ENCODE measurements at regions not wholly inside any gene's neighbourhood (a gene's known extent, or its start where the extent isn't known, plus 50 kb on each side); places are given as distances from the start of the nearest gene placed in this dataset.
A peak's percentile ranks its signal among the peaks of the same experiment; 100 is the strongest.

DNA sequence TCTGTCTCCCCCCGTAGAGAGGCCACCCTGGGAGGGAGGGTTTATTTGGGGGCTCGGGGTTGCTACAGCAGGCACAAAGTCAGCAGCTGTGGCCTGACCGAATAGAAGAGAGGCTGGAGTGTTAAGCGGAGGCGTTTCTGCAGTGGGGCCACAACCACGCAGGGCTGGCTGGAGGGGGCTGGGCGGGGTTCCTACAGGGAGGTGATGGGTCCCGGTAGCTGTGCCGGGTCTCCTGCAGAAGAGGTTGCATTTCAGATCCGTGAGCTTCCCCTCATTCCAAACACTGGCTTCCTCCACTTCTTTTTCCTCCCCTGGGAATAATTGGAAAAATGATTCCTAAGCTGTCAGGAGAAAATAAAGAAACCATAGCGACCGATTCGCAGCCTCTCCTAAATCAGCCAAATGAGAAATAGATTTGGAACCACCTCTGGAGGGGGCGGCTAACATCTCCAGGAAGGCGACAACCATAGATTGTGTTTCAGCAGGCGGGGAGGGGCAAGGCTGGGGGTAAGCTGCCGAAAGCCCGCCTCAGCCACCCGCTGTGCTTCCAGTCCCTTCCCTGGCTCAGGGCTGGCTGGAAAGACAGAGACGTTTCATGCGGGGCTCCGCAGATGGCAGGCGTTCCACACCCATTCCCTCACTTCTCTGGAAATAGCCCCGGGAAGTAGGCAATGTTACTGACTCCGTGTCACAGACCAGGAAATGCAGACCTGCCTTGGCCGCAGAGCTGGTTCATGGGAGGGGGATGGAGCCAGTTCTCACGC, 85.6 kb upstream of the TAF1B start:
- Histone ChIP-seq H3K4me3 (ENCODE audit: low read length in 2 of 2) (peak overlapping the region in 1 of 2 donors; percentile 13), H3K27ac (ENCODE audit: low read depth in 1 of 2, low read length in 1 of 2) (no peak overlapping the region)

DNA sequence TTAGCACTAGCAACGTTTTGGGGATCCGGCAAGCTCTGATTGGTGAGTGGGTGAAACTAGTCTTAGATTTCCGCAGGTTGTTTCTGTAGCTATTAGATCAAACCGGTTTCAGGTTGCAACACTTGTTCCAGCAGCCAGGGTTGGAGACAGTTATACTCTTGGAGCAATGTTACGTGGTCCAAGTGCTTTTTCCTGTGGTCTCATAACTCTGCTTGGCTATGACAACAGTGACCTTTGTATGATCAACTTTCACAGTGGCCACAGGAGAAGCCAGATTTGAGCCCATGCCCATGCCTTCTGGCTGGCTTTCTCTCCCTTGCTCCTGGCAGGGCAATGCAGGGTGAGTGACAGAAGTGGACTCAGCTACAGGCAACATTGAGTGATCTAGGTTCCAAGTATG, 84.5 kb upstream of the TAF1B start:
- 94% methylated on average over 5 of the region's 5 CpGs for whole genome bisulfite sequencing

More for the DNA sequence above, 85.6 kb upstream of the TAF1B start:
- Histone ChIP-seq H3K27me3 (ENCODE audit: control insufficient read depth in 2 of 2, insufficient read depth in 1 of 2, low read length in 1 of 2) (peaks cover 0 to 42% of the 10 kb centered on the region in 2 donors), H3K9me3 (ENCODE audit: control insufficient read depth in 2 of 2, insufficient read depth in 1 of 2, low read length in 1 of 2) (no peaks in the 10 kb centered on the region), H3K4me1 (ENCODE audit: control insufficient read depth in 2 of 2, insufficient read depth in 2 of 2, low read length in 2 of 2) (peaks cover 32 to 69% of the 10 kb centered on the region in 2 donors), H3K36me3 (ENCODE audit: control insufficient read depth in 2 of 2, insufficient read depth in 2 of 2, low read length in 1 of 2) (no peaks in the 10 kb centered on the region)
- WGBS = 27% methylated on average over 27 of the region's 27 CpGs
- no peak for DNase-seq (ENCODE audit: low read depth in 6 of 9, low spot score in 9 of 9)

DNA sequence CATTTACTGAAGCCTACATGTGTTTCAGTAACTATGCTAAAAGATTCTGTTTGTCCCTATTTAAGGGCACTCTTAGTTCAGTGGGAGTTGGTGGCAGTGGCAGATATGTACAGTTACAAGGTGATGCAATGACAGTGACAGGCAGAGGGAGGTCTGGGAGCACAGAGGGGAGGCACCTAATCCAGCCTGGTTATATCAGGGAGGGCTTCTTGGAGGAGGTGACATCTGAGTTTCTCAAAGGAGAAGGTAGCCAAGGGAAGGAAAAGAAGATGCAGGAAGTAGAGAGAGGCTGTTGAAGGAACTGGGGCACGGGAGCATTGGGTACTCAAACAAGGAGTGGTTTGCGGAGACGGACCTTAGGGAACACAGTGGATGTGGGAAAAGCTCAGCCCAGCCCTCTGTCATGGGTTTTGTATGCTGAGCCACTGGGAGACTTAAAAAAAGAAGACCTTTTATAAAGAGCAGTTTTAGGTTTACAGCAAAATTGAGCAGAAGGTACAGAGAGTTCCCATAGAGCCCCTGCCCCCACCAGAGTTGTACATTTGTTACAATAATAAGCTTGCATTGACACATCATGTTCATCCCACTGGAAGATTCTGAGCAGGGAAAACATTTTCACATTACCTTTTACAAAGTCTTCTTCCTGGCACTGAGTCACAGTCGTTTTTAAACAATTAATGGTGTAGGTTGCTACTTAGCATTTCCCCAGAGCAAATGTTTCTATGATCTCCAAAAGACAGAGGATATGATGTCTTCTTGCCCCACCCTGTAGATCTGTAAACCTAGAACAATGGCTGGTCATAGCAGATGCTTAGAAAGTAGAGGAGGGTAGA, 83.0 kb upstream of the TAF1B start:
- peaks cover 0 to 21% of the 10 kb centered on the region in 2 donors for H3K27me3 ChIP-seq (ENCODE audit: control insufficient read depth in 2 of 2, insufficient read depth in 1 of 2, low read length in 1 of 2)
- DNase-seq (ENCODE audit: low read depth in 6 of 9, low spot score in 9 of 9) = no peak
- H3K27ac ChIP-seq (ENCODE audit: low read depth in 1 of 2, low read length in 1 of 2) = peak overlapping the region in 1 of 2 donors; percentile 48
- 76% methylated on average over 4 of the region's 4 CpGs for WGBS
- H3K9me3 ChIP-seq (ENCODE audit: control insufficient read depth in 2 of 2, insufficient read depth in 1 of 2, low read length in 1 of 2) = no peaks in the 10 kb centered on the region
- H3K36me3 ChIP-seq (ENCODE audit: control insufficient read depth in 2 of 2, insufficient read depth in 2 of 2, low read length in 1 of 2) = no peaks in the 10 kb centered on the region
- H3K4me3 ChIP-seq (ENCODE audit: low read length in 2 of 2) = no peak overlapping the region
- peaks cover 14 to 45% of the 10 kb centered on the region in 2 donors for H3K4me1 ChIP-seq (ENCODE audit: control insufficient read depth in 2 of 2, insufficient read depth in 2 of 2, low read length in 2 of 2)

More for the DNA sequence above, 84.5 kb upstream of the TAF1B start:
- peaks cover 23 to 61% of the 10 kb centered on the region in 2 donors for H3K4me1 ChIP-seq (ENCODE audit: control insufficient read depth in 2 of 2, insufficient read depth in 2 of 2, low read length in 2 of 2)
- H3K4me3 ChIP-seq (ENCODE audit: low read length in 2 of 2) = no peak overlapping the region
- H3K27me3 ChIP-seq (ENCODE audit: control insufficient read depth in 2 of 2, insufficient read depth in 1 of 2, low read length in 1 of 2) = peaks cover 0 to 34% of the 10 kb centered on the region in 2 donors
- no peaks in the 10 kb centered on the region for H3K36me3 ChIP-seq (ENCODE audit: control insufficient read depth in 2 of 2, insufficient read depth in 2 of 2, low read length in 1 of 2)
- DNase-seq (ENCODE audit: low read depth in 6 of 9, low spot score in 9 of 9) = no peak
- H3K27ac ChIP-seq (ENCODE audit: low read depth in 1 of 2, low read length in 1 of 2) = no peak overlapping the region
- no peaks in the 10 kb centered on the region for H3K9me3 ChIP-seq (ENCODE audit: control insufficient read depth in 2 of 2, insufficient read depth in 1 of 2, low read length in 1 of 2)

DNA sequence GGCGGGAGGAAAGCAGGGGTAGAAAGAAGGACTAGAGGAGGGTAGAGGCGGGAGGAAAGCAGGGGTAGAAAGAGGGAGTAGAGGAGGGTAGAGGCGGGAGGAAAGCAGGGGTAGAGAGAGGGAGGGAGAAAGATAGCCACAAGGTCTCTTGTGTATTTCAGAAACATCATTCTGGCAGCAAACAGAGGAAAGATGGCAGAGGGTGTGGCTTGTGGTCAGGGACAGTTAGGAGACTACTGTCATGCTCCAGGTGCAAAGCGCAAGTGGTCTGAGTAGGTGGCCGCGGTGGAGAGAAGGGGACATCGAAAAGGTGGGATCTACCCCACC, 82.4 kb upstream of the TAF1B start:
- 23% methylated on average over 7 of the region's 7 CpGs for WGBS
- H3K27me3 ChIP-seq (ENCODE audit: control insufficient read depth in 2 of 2, insufficient read depth in 1 of 2, low read length in 1 of 2) = peaks cover 0 to 20% of the 10 kb centered on the region in 2 donors
- DNase-seq (ENCODE audit: low read depth in 6 of 9, low spot score in 9 of 9) = peak in 1 of 9 donors; percentile 63
- peak overlapping the region in 1 of 2 donors; percentile 59 for H3K27ac ChIP-seq (ENCODE audit: low read depth in 1 of 2, low read length in 1 of 2)
- no peaks in the 10 kb centered on the region for H3K9me3 ChIP-seq (ENCODE audit: control insufficient read depth in 2 of 2, insufficient read depth in 1 of 2, low read length in 1 of 2)
- no peak overlapping the region for H3K4me3 ChIP-seq (ENCODE audit: low read length in 2 of 2)
- H3K4me1 ChIP-seq (ENCODE audit: control insufficient read depth in 2 of 2, insufficient read depth in 2 of 2, low read length in 2 of 2) = peaks cover 14 to 45% of the 10 kb centered on the region in 2 donors
- no peaks in the 10 kb centered on the region for H3K36me3 ChIP-seq (ENCODE audit: control insufficient read depth in 2 of 2, insufficient read depth in 2 of 2, low read length in 1 of 2)

DNA sequence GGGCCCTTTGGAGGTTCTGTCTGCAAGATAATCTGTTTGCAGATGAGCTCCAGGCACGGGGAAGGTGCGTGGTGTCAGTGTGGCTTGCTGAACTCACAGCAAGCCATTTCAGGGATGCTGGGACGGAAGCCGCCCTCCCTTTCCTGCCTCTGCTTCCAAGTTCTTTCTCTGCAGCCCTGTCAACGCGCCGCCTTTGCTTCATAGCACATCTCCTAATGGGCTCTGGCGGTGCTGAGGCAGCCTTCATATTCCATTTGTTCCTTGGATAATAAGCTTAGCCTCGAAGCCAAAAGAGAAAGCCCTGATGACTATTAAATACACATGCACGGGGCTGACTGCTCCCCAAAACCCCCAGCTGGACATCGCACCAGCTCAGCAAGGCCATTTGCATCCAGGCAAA, 81.7 kb upstream of the TAF1B start:
- no peak for DNase-seq (ENCODE audit: low read depth in 6 of 9, low spot score in 9 of 9)

DNA sequence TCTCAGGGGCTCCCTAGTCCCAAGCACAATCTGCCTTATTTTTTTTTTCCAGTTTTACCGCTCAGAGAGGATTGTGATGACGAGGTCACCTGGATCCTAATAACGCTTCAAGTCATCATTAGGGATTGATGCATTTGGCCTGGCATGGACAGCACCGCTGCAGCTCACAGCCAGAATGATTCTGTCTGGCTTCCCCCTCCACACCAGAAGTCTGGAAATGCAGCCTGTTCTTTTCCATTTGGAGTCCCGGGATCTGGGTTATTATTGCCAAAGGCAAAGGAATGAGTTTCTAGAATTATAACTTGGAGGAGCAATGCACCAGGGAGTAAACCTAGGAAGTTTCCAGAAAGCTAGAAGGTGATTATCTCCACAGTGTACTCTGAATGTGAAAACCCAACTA, 81.1 kb upstream of the TAF1B start:
- Histone ChIP-seq H3K36me3 (ENCODE audit: control insufficient read depth in 2 of 2, insufficient read depth in 2 of 2, low read length in 1 of 2) (no peaks in the 10 kb centered on the region), H3K4me3 (ENCODE audit: low read length in 2 of 2) (no peak overlapping the region), H3K9me3 (ENCODE audit: control insufficient read depth in 2 of 2, insufficient read depth in 1 of 2, low read length in 1 of 2) (no peaks in the 10 kb centered on the region), H3K27me3 (ENCODE audit: control insufficient read depth in 2 of 2, insufficient read depth in 1 of 2, low read length in 1 of 2) (peaks cover 0 to 12% of the 10 kb centered on the region in 2 donors), H3K27ac (ENCODE audit: low read depth in 1 of 2, low read length in 1 of 2) (no peak overlapping the region), H3K4me1 (ENCODE audit: control insufficient read depth in 2 of 2, insufficient read depth in 2 of 2, low read length in 2 of 2) (peaks cover 14 to 51% of the 10 kb centered on the region in 2 donors)
- 99% methylated on average over 5 of the region's 5 CpGs for WGBS
- no peak for DNase-seq (ENCODE audit: low read depth in 6 of 9, low spot score in 9 of 9)

More for the DNA sequence above, 81.7 kb upstream of the TAF1B start:
- WGBS = 95% methylated on average over 11 of the region's 11 CpGs
- Histone ChIP-seq H3K27ac (ENCODE audit: low read depth in 1 of 2, low read length in 1 of 2) (peak overlapping the region in 1 of 2 donors; percentile 59), H3K36me3 (ENCODE audit: control insufficient read depth in 2 of 2, insufficient read depth in 2 of 2, low read length in 1 of 2) (no peaks in the 10 kb centered on the region), H3K9me3 (ENCODE audit: control insufficient read depth in 2 of 2, insufficient read depth in 1 of 2, low read length in 1 of 2) (no peaks in the 10 kb centered on the region), H3K4me1 (ENCODE audit: control insufficient read depth in 2 of 2, insufficient read depth in 2 of 2, low read length in 2 of 2) (peaks cover 14 to 52% of the 10 kb centered on the region in 2 donors), H3K27me3 (ENCODE audit: control insufficient read depth in 2 of 2, insufficient read depth in 1 of 2, low read length in 1 of 2) (peaks cover 0 to 16% of the 10 kb centered on the region in 2 donors), H3K4me3 (ENCODE audit: low read length in 2 of 2) (no peak overlapping the region)

DNA sequence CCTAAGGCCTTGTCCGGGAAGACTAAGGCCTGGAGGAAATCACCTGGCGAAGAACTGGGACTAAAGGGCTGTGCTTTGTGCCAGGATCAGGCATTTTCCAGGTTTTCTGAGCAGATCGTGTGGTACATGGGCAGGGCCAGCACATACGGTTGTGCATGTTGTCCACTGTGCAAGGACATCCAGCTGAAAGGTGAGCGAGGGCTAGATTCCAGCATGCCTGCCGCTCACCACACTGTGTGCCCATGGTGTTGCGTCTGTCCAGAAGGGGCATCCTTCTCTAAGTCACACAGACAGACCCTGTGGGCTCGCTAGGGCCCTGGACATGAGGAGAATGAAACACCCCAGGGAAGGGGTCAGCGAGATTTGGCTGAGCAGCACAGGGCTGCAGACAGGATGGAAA, 80.3 kb upstream of the TAF1B start:
- H3K4me3 ChIP-seq (ENCODE audit: low read length in 2 of 2) = no peak overlapping the region
- 98% methylated on average over 9 of the region's 9 CpGs for WGBS

DNA sequence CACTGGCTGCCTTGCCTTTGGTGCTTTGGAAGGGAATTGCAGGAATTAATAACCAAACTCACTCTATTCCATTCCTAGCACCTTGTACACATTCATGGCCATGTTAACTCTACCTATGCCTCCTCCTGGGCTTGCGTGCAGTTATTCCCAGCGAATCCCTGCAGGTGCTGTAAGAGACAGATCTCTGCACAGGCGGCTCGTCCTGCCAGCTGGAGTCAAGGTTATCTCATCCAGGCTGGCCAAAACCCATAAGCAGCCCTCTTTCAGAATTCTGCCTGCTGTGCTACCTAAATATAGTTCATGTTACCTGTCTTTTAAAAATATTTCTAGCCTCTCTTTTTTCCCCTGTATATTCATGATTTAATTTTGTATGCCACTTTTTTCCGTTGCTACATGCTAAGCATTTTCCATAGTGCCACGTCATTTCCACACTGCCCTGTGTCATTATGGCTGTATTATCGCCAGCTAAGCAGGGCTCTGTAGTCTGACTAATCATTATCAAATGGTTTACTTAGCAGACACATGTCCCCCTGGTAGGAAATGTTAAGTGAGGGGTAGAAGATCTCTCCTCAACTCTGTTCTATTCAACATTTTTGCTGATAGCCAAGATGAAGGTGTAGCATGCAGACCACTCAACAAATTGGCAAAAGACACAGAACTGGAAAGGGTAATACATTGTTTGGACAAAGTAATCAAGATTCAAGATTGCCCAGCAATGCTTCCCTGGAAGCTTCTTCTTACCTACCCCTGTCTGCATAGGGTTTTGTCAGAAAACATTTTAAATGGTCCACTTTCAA, 79.7 kb upstream of the TAF1B start:
- 96% methylated on average over 7 of the region's 7 CpGs for WGBS

More for the DNA sequence above, 80.3 kb upstream of the TAF1B start:
- Histone ChIP-seq H3K27me3 (ENCODE audit: control insufficient read depth in 2 of 2, insufficient read depth in 1 of 2, low read length in 1 of 2) (peaks cover 0 to 4% of the 10 kb centered on the region in 2 donors), H3K36me3 (ENCODE audit: control insufficient read depth in 2 of 2, insufficient read depth in 2 of 2, low read length in 1 of 2) (no peaks in the 10 kb centered on the region), H3K27ac (ENCODE audit: low read depth in 1 of 2, low read length in 1 of 2) (no peak overlapping the region), H3K9me3 (ENCODE audit: control insufficient read depth in 2 of 2, insufficient read depth in 1 of 2, low read length in 1 of 2) (no peaks in the 10 kb centered on the region), H3K4me1 (ENCODE audit: control insufficient read depth in 2 of 2, insufficient read depth in 2 of 2, low read length in 2 of 2) (peaks cover 14 to 49% of the 10 kb centered on the region in 2 donors)
- no peak for DNase-seq (ENCODE audit: low read depth in 6 of 9, low spot score in 9 of 9)

More for the DNA sequence above, 79.7 kb upstream of the TAF1B start:
- peaks cover 14 to 51% of the 10 kb centered on the region in 2 donors for H3K4me1 ChIP-seq (ENCODE audit: control insufficient read depth in 2 of 2, insufficient read depth in 2 of 2, low read length in 2 of 2)
- H3K9me3 ChIP-seq (ENCODE audit: control insufficient read depth in 2 of 2, insufficient read depth in 1 of 2, low read length in 1 of 2) = no peaks in the 10 kb centered on the region
- no peak for DNase-seq (ENCODE audit: low read depth in 6 of 9, low spot score in 9 of 9)
- no peak overlapping the region for H3K27ac ChIP-seq (ENCODE audit: low read depth in 1 of 2, low read length in 1 of 2)
- no peaks in the 10 kb centered on the region for H3K36me3 ChIP-seq (ENCODE audit: control insufficient read depth in 2 of 2, insufficient read depth in 2 of 2, low read length in 1 of 2)
- no peaks in the 10 kb centered on the region for H3K27me3 ChIP-seq (ENCODE audit: control insufficient read depth in 2 of 2, insufficient read depth in 1 of 2, low read length in 1 of 2)
- no peak overlapping the region for H3K4me3 ChIP-seq (ENCODE audit: low read length in 2 of 2)

All from thymus (tissue), 11 donors.